ENCODE measurements at regions not wholly inside any gene's neighbourhood (a gene's known extent, or its start where the extent isn't known, plus 50 kb on each side); places are given as distances from the start of the nearest gene placed in this dataset.
"Not testable (repeated sequence)": the region's sequence is repeated elsewhere in the genome, so short reads cannot be mapped to it uniquely, and the experiment has no call there.

DNA sequence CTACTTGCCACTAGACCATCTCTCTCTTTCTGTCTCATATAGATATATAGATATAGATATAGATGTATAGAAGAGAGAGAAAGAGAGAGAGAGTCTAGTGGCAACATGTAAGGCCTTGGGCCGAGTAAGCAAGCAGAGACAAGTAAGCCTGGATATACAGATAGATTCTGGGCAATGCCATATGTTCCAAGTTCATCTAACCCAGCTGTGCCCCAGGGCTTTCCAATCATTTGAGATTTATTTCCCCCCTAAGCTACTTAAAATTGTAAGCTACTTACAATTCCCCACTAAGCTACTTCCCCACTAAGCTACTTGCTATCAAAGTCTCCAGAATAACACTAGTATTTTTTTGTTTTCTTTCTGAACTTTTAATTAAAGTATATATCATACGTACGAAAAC, 1094.1 kb downstream of the DNAJB9 start:
- H2BK15ac ChIP-seq (ENCODE audit: low read depth, low read length) = no peak overlapping the region
- BruUV-seq (replicated peaks) = no TSS peak
- H3K79me1 ChIP-seq (ENCODE audit: low read depth in 1 of 2, low read length in 2 of 2) = no peaks in the 10 kb centered on the region
- H4K20me1 ChIP-seq (ENCODE audit: insufficient read depth, low read length) = no peaks in the 10 kb centered on the region
- no peak overlapping the region for H3K23ac ChIP-seq (ENCODE audit: low read depth, low read length)
- no peaks in the 10 kb centered on the region for H3K36me3 ChIP-seq (ENCODE audit: control insufficient read depth, insufficient read depth, low read length)
- no peak overlapping the region for H3K4me2 ChIP-seq (ENCODE audit: low read depth, low read length)
- no peak overlapping the region for H3K9ac ChIP-seq (ENCODE audit: low read depth, low read length)
- no peaks in the 10 kb centered on the region for H3K4me1 ChIP-seq (ENCODE audit: control insufficient read depth, insufficient read depth, low read length)
- in situ Hi-C loops (cut with MboI; ENCODE audit: low sequenced_read_pairs) (no loop called here), dilution Hi-C loops (cut with HindIII; ENCODE audit: low sequenced_read_pairs, unreplicated experiment) (no loop called here), intact Hi-C loops (cut with micrococcal nuclease) (no loop called here)
- H3K18ac ChIP-seq (ENCODE audit: low read depth, low read length) = no peak overlapping the region
- no peak overlapping the region for H4K5ac ChIP-seq (ENCODE audit: low read depth, low read length)
- ChIA-PET POLR2A (ENCODE audit: unreplicated experiment) (no interaction called here), CTCF (no interaction called here)
- no peak overlapping the region for H2BK20ac ChIP-seq (ENCODE audit: low read depth, low read length)
- H2AFZ ChIP-seq (replicated peaks; ENCODE audit: low read length, poor library complexity) = no peak overlapping the region
- no peak overlapping the region for H2BK5ac ChIP-seq (ENCODE audit: low read depth, low read length, poor library complexity, severe bottlenecking)
- WGBS, 2 experiments (ENCODE audit: extremely low coverage in 2 of 2, insufficient read length in 1 of 2) = no CpG with 5 or more reads among the region's 3 CpGs
- H3K14ac ChIP-seq (replicated peaks; ENCODE audit: low read depth, low read length) = no peak overlapping the region
- no peak overlapping the region for H2AK5ac ChIP-seq (ENCODE audit: low read depth, low read length)
- no peak overlapping the region for H4K8ac ChIP-seq (ENCODE audit: low read depth in 2 of 2, low read length in 2 of 2)
- no peak overlapping the region for H3K27ac ChIP-seq (ENCODE audit: insufficient read depth, low read length)
- H4K91ac ChIP-seq (ENCODE audit: insufficient read depth, low read depth, low read length) = no peak overlapping the region
- no peak for TF ChIP-seq MAZ (IDR thresholded peaks at IDR 0.05; ENCODE audit: borderline replicate concordance, low read depth, low read length)
- TF ChIP-seq RCOR1 (IDR thresholded peaks at IDR 0.05; ENCODE audit: insufficient replicate concordance, low read length) = no peak
- no peak for TF ChIP-seq NFE2L2 (IDR thresholded peaks at IDR 0.05; ENCODE audit: low read depth, low read length)
- no peak for TF ChIP-seq FOS (IDR thresholded peaks at IDR 0.05; ENCODE audit: low read depth, low read length)
- TF ChIP-seq, protein P1, sequence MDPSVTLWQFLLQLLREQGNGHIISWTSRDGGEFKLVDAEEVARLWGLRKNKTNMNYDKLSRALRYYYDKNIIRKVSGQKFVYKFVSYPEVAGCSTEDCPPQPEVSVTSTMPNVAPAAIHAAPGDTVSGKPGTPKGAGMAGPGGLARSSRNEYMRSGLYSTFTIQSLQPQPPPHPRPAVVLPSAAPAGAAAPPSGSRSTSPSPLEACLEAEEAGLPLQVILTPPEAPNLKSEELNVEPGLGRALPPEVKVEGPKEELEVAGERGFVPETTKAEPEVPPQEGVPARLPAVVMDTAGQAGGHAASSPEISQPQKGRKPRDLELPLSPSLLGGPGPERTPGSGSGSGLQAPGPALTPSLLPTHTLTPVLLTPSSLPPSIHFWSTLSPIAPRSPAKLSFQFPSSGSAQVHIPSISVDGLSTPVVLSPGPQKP (IDR thresholded peaks at IDR 0.05; ENCODE audit: borderline replicate concordance, low read depth, low read length) = no peak
- no peaks in the 10 kb centered on the region for H3K9me1 ChIP-seq (ENCODE audit: insufficient read depth, low read length)
- ATAC-seq (ENCODE audit: low read depth) (no peak), DNase-seq (no peak)
- no peak overlapping the region for H3K56ac ChIP-seq (ENCODE audit: extremely low read depth, insufficient read depth, low read length)
- no peak overlapping the region for H3K4me3 ChIP-seq (ENCODE audit: insufficient read depth, low read depth, low read length)
- H3K27me3 ChIP-seq (ENCODE audit: control insufficient read depth, insufficient read depth, low read length) = no peaks in the 10 kb centered on the region
- no peak overlapping the region for H2AK9ac ChIP-seq (replicated peaks; ENCODE audit: low read depth, low read length, poor library complexity)
- H3K9me3 ChIP-seq (ENCODE audit: control insufficient read depth, insufficient read depth, low read length) = no peaks in the 10 kb centered on the region
- no peak overlapping the region for H2BK120ac ChIP-seq (ENCODE audit: low read depth, low read length)
- no peak overlapping the region for H3K4ac ChIP-seq (ENCODE audit: low read depth, low read length)

DNA sequence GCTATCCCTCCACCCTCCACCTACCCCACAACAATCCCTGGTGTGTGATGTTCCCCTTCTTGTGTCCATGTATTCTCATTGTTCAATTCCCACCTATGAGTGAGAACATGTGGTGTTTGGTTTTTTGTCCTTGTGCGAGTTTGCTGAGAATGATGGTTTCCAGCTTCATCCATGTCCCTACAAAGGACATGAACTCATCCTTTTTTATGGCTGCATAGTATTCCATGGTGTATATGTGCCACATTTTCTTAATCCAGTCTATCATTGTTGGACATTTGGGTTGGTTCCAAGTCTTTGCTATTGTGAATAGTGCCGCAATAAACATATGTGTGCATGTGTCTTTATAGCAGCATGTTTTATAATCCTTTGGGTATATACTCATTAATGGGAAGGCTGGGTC, 1117.6 kb downstream of the DNAJB9 start:
- H3K14ac ChIP-seq (replicated peaks; ENCODE audit: low read depth, low read length); H2BK5ac ChIP-seq (ENCODE audit: low read depth, low read length, poor library complexity, severe bottlenecking); H3K79me1 ChIP-seq (ENCODE audit: low read depth in 1 of 2, low read length in 2 of 2); H4K5ac ChIP-seq (ENCODE audit: low read depth, low read length); H2AK5ac ChIP-seq (ENCODE audit: low read depth, low read length); H2BK15ac ChIP-seq (ENCODE audit: low read depth, low read length); H2BK20ac ChIP-seq (ENCODE audit: low read depth, low read length); ATAC-seq (ENCODE audit: low read depth); H3K36me3 ChIP-seq (ENCODE audit: control insufficient read depth, insufficient read depth, low read length); H3K9ac ChIP-seq (ENCODE audit: low read depth, low read length); H3K23ac ChIP-seq (ENCODE audit: low read depth, low read length); H3K4me3 ChIP-seq (ENCODE audit: insufficient read depth, low read depth, low read length); H4K8ac ChIP-seq (ENCODE audit: low read depth in 2 of 2, low read length in 2 of 2); H3K18ac ChIP-seq (ENCODE audit: low read depth, low read length); POLR2A ChIA-PET (ENCODE audit: unreplicated experiment); H3K4me1 ChIP-seq (ENCODE audit: control insufficient read depth, insufficient read depth, low read length); H3K27me3 ChIP-seq (ENCODE audit: control insufficient read depth, insufficient read depth, low read length); in situ Hi-C loops (cut with MboI; ENCODE audit: low sequenced_read_pairs); DNase-seq; H3K9me1 ChIP-seq (ENCODE audit: insufficient read depth, low read length); H4K20me1 ChIP-seq (ENCODE audit: insufficient read depth, low read length); H3K4me2 ChIP-seq (ENCODE audit: low read depth, low read length); H2BK120ac ChIP-seq (ENCODE audit: low read depth, low read length); H3K56ac ChIP-seq (ENCODE audit: extremely low read depth, insufficient read depth, low read length); intact Hi-C loops (cut with micrococcal nuclease); H3K4ac ChIP-seq (ENCODE audit: low read depth, low read length); H2AFZ ChIP-seq (replicated peaks; ENCODE audit: low read length, poor library complexity); H3K27ac ChIP-seq (ENCODE audit: insufficient read depth, low read length); H4K91ac ChIP-seq (ENCODE audit: insufficient read depth, low read depth, low read length); BruUV-seq (replicated peaks); dilution Hi-C loops (cut with HindIII; ENCODE audit: low sequenced_read_pairs, unreplicated experiment); CTCF ChIA-PET; H3K9me3 ChIP-seq (ENCODE audit: control insufficient read depth, insufficient read depth, low read length); H2AK9ac ChIP-seq (replicated peaks; ENCODE audit: low read depth, low read length, poor library complexity): not testable (repeated sequence)
- WGBS, 2 experiments (ENCODE audit: extremely low coverage in 2 of 2, insufficient read length in 1 of 2) = no CpG with 5 or more reads among the region's 2 CpGs
